Astrocyte (in vitro differentiated cells and primary cell): ENCODE measurements at regions not wholly inside any gene's neighbourhood (a gene's known extent, or its start where the extent isn't known, plus 50 kb on each side); places are given as distances from the start of the nearest gene placed in this dataset.

Experiments used
- DNase-seq: peaks from one replicate; pipeline ENCODE4 v3.0.0-alpha.2; 2010; ENCODE audit warnings: low read depth
- FAIRE-seq: peaks from 2 replicates; lab custom pipeline; 2011; peaks lifted over from hg19 to GRCh38; lab: Jason Lieb, UNC
- H2AFZ ChIP-seq: 2 replicates; pipeline ENCODE4 v1.6.0; 2012; ENCODE audit warnings: low read depth, low read length, inconsistent platforms
- H3K27ac ChIP-seq: 2 replicates; pipeline ENCODE4 v1.5.1; 2011; ENCODE audit warnings: low read depth, low read length, inconsistent platforms
- H3K27me3 ChIP-seq: 2 replicates; pipeline ENCODE4 v1.6.0; 2011; ENCODE audit warnings: low read length, inconsistent platforms; ENCODE audit not compliant: insufficient read depth
- H3K36me3 ChIP-seq: 2 replicates; pipeline ENCODE4 v1.5.1; 2011; ENCODE audit warnings: low read length, inconsistent platforms; ENCODE audit not compliant: insufficient read depth
- H3K4me1 ChIP-seq: 2 replicates; pipeline ENCODE4 v1.5.1; 2011; ENCODE audit warnings: low read length, inconsistent platforms; ENCODE audit not compliant: insufficient read depth
- H3K4me2 ChIP-seq: 2 replicates; pipeline ENCODE4 v1.6.0; 2012; ENCODE audit warnings: low read length, inconsistent platforms
- H3K4me3 ChIP-seq: 2 replicates; pipeline ENCODE4 v1.5.1; 2011; ENCODE audit warnings: low read depth, mild to moderate bottlenecking, low read length, inconsistent platforms; ENCODE audit not compliant: insufficient read depth
- H3K79me2 ChIP-seq: 2 replicates; pipeline ENCODE4 v1.6.0; 2012; ENCODE audit warnings: mild to moderate bottlenecking, low read length, inconsistent platforms; ENCODE audit not compliant: insufficient read depth
- H3K9ac ChIP-seq: 2 replicates; pipeline ENCODE4 v1.6.0; 2012; ENCODE audit warnings: mild to moderate bottlenecking, low read length, inconsistent platforms
- H3K9me3 ChIP-seq: 2 replicates; pipeline ENCODE4 v1.5.1; 2012; ENCODE audit warnings: low read depth, mild to moderate bottlenecking, low read length, inconsistent platforms; ENCODE audit not compliant: insufficient read depth
- H4K20me1 ChIP-seq: 2 replicates; pipeline ENCODE4 v1.6.0; 2012; ENCODE audit warnings: low read length, inconsistent platforms; ENCODE audit not compliant: insufficient read depth
- H3K27ac Mint-ChIP-seq: one replicate; pipeline ENCODE4 v1.8.0; 2021; ENCODE audit warnings: mild to moderate bottlenecking, mixed read lengths; ENCODE audit not compliant: unreplicated experiment
- H3K27me3 Mint-ChIP-seq: one replicate; pipeline ENCODE4 v1.8.0; 2021; ENCODE audit warnings: low read depth, mixed read lengths; ENCODE audit not compliant: unreplicated experiment
- H3K36me3 Mint-ChIP-seq: one replicate; pipeline ENCODE4 v1.8.0; 2021; ENCODE audit warnings: low read depth, mixed read lengths; ENCODE audit not compliant: unreplicated experiment
- H3K4me1 Mint-ChIP-seq: one replicate; pipeline ENCODE4 v1.8.0; 2021; ENCODE audit warnings: low read depth, mixed read lengths; ENCODE audit not compliant: unreplicated experiment
- H3K4me3 Mint-ChIP-seq: one replicate; pipeline ENCODE4 v1.8.0; 2021; ENCODE audit warnings: mild to moderate bottlenecking, moderate library complexity, mixed read lengths; ENCODE audit not compliant: unreplicated experiment
- H3K9me3 Mint-ChIP-seq: one replicate; pipeline ENCODE4 v1.8.0; 2021; ENCODE audit warnings: mild to moderate bottlenecking, mixed read lengths; ENCODE audit not compliant: unreplicated experiment
- CTCF ChIP-seq: IDR thresholded peaks from 2 replicates; pipeline ENCODE4 v1.5.1; 2011; ENCODE audit warnings: low read depth, mild to moderate bottlenecking, inconsistent platforms, low read length, moderate library complexity; ENCODE audit not compliant: insufficient read depth
- EZH2 ChIP-seq: IDR thresholded peaks from 2 replicates; pipeline ENCODE4 v1.6.1; 2012; ENCODE audit warnings: mild to moderate bottlenecking, low read length, inconsistent platforms; ENCODE audit not compliant: insufficient read depth

GRCh38 chr18:71237641-71238040, 948.8 kb downstream of the SOCS6 start:
- Histone ChIP-seq H2AFZ (no peak overlapping the region), H3K79me2 (no peaks in the 10 kb centered on the region), H3K4me3 (no peak overlapping the region), H4K20me1 (no peaks in the 10 kb centered on the region), H3K9me3 (no peaks in the 10 kb centered on the region), H3K36me3 (no peaks in the 10 kb centered on the region), H3K27ac (no peak overlapping the region), H3K27me3 (no peaks in the 10 kb centered on the region), H3K9ac (no peak overlapping the region), H3K4me1 (no peaks in the 10 kb centered on the region), H3K4me2 (no peak overlapping the region)
- DNase-seq (no peak), FAIRE-seq (no peak)
- no peak overlapping the region for H3K4me3 Mint-ChIP-seq
- H3K36me3 Mint-ChIP-seq: no peaks in the 10 kb centered on the region
- H3K9me3 Mint-ChIP-seq: peaks cover 2% of the 10 kb centered on the region
- no peak for TF ChIP-seq CTCF
- no peak for TF ChIP-seq EZH2
- no peak overlapping the region for H3K27ac Mint-ChIP-seq
- H3K27me3 Mint-ChIP-seq: no peaks in the 10 kb centered on the region
- H3K4me1 Mint-ChIP-seq: no peaks in the 10 kb centered on the region

GRCh38 chr18:71233177-71233576, 944.3 kb downstream of the SOCS6 start:
- no peak overlapping the region for H3K9ac ChIP-seq
- H3K36me3 ChIP-seq: no peaks in the 10 kb centered on the region
- DNase-seq (no peak), FAIRE-seq (no peak)
- H3K36me3 Mint-ChIP-seq: no peaks in the 10 kb centered on the region
- H3K79me2 ChIP-seq: no peaks in the 10 kb centered on the region
- no peak overlapping the region for H3K4me3 Mint-ChIP-seq
- no peak overlapping the region for H3K27ac Mint-ChIP-seq
- no peaks in the 10 kb centered on the region for H3K4me1 ChIP-seq
- no peaks in the 10 kb centered on the region for H3K27me3 Mint-ChIP-seq
- H3K9me3 ChIP-seq: no peaks in the 10 kb centered on the region
- no peak overlapping the region for H3K27ac ChIP-seq
- H3K4me2 ChIP-seq: no peak overlapping the region
- TF ChIP-seq CTCF (no peak), EZH2 (no peak)
- no peak overlapping the region for H3K4me3 ChIP-seq
- no peak overlapping the region for H2AFZ ChIP-seq
- H3K9me3 Mint-ChIP-seq: peaks cover 2% of the 10 kb centered on the region
- no peaks in the 10 kb centered on the region for H3K27me3 ChIP-seq
- H3K4me1 Mint-ChIP-seq: no peaks in the 10 kb centered on the region
- H4K20me1 ChIP-seq: no peaks in the 10 kb centered on the region

GRCh38 chr18:71223486-71223885, 934.6 kb downstream of the SOCS6 start:
- no peak overlapping the region for H3K4me2 ChIP-seq

More at GRCh38 chr18:71223486-71223885, 934.6 kb downstream of the SOCS6 start:
- Mint-ChIP-seq H3K4me3 (no peak overlapping the region), H3K36me3 (no peaks in the 10 kb centered on the region), H3K27me3 (no peaks in the 10 kb centered on the region), H3K9me3 (peaks cover 6% of the 10 kb centered on the region), H3K27ac (no peak overlapping the region), H3K4me1 (no peaks in the 10 kb centered on the region)
- Histone ChIP-seq H3K4me3 (no peak overlapping the region), H2AFZ (no peak overlapping the region), H3K9me3 (no peaks in the 10 kb centered on the region), H3K9ac (no peak overlapping the region), H4K20me1 (no peaks in the 10 kb centered on the region), H3K4me1 (no peaks in the 10 kb centered on the region), H3K36me3 (no peaks in the 10 kb centered on the region), H3K27me3 (no peaks in the 10 kb centered on the region), H3K27ac (no peak overlapping the region), H3K79me2 (no peaks in the 10 kb centered on the region)
- DNase-seq (no peak), FAIRE-seq (no peak)
- TF ChIP-seq EZH2: no peak
- TF ChIP-seq CTCF: no peak
